Fibroblast of lung (primary cell): ENCODE measurements at regions not wholly inside any gene's neighbourhood (a gene's known extent, or its start where the extent isn't known, plus 50 kb on each side); places are given as distances from the start of the nearest gene placed in this dataset.

Experiments
- CTCF ChIP-seq, 2 donors: IDR thresholded peaks in 1 of 2; conservative IDR thresholded peaks in 1 of 2; 1 replicate in 1 of 2; 2 replicates in 1 of 2; pipeline ENCODE4 v1.5.1; 2011 to 2012; ENCODE audit warnings: low read length in 2 of 2, control low read depth in 1 of 2, inconsistent platforms in 1 of 2, low read depth in 1 of 2, mild to moderate bottlenecking in 1 of 2
- EZH2 ChIP-seq: IDR thresholded peaks from 2 replicates; pipeline ENCODE4 v1.5.1; 2012; ENCODE audit warnings: low read length, control low read depth, mild to moderate bottlenecking; ENCODE audit errors: missing control alignments

- TF ChIP-seq CTCF (conservative IDR thresholded peaks at IDR 0.05 in 1 of 2, IDR thresholded peaks at IDR 0.05 in 1 of 2; ENCODE audit: low read depth in 1 of 2, low read length in 2 of 2) (no peak), EZH2 (no peak)
Measured at GRCh38 chr7:118664498-118664897, 440.0 kb downstream of the ANKRD7 start.
